AG09309 (cell line): ENCODE measurements at regions not wholly inside any gene's neighbourhood (a gene's known extent, or its start where the extent isn't known, plus 50 kb on each side); places are given as distances from the start of the nearest gene placed in this dataset.

Experiments used
- DNase-seq: peaks from one replicate; pipeline ENCODE4 v3.0.0-alpha.2; 2010; ENCODE audit warnings: low read depth
- H3K4me3 ChIP-seq: 2 replicates; pipeline ENCODE4 v1.5.1; 2011; ENCODE audit warnings: mild to moderate bottlenecking, low read depth, low read length, moderate library complexity; ENCODE audit not compliant: control insufficient read depth
- CTCF ChIP-seq: IDR thresholded peaks from 2 replicates; pipeline ENCODE4 v1.5.1; 2011; ENCODE audit warnings: mild to moderate bottlenecking, low read depth, low read length, inconsistent platforms; ENCODE audit not compliant: insufficient read depth, control insufficient read depth; ENCODE audit errors: missing control alignments

- DNase-seq: no peak
- H3K4me3 ChIP-seq: no peak overlapping the region
- no peak for TF ChIP-seq CTCF
Observed at GRCh38 chr10:75347186-75347585, 54.4 kb downstream of the ZNF503 start.

- no peak for TF ChIP-seq CTCF
- H3K4me3 ChIP-seq: no peak overlapping the region
- DNase-seq: no peak
Observed at GRCh38 chr10:75345738-75346137, 55.8 kb downstream of the ZNF503 start.

GRCh38 chr10:75344170-75344569, 57.4 kb downstream of the ZNF503 start:
- H3K4me3 ChIP-seq: no peak overlapping the region
- no peak for DNase-seq
- TF ChIP-seq CTCF: no peak

- no peak for TF ChIP-seq CTCF
- DNase-seq: no peak
Observed at GRCh38 chr10:75342397-75342796, 59.2 kb downstream of the ZNF503 start.

GRCh38 chr10:75335983-75336382, 65.6 kb downstream of the ZNF503 start:
- DNase-seq: no peak
- H3K4me3 ChIP-seq: no peak overlapping the region
- TF ChIP-seq CTCF: no peak

More at GRCh38 chr10:75342397-75342796, 59.2 kb downstream of the ZNF503 start:
- H3K4me3 ChIP-seq: no peak overlapping the region

DNA sequence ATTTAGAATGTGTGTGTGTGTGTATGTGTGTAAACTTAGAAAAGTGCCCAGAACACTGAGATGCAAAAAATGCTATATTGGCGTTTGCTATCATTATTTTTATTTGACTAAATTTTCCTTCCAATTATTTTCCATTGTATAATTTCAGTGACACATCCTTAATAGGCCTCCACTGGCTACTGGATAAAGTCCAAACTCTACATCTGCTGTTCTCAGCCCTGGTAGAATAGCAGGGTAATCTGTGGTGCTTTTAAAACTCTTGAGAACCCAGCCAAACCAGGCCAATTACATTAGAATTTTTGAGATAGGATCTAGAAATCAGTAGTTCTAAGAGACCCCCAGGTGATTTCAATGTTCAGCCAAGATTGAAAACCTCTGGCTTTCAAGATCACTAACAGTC, 66.4 kb downstream of the ZNF503 start:
- DNase-seq: no peak
- TF ChIP-seq CTCF: no peak
- no peak overlapping the region for H3K4me3 ChIP-seq

GRCh38 chr10:75334720-75335119, 66.8 kb downstream of the ZNF503 start:
- no peak overlapping the region for H3K4me3 ChIP-seq
- TF ChIP-seq CTCF: no peak
- DNase-seq: no peak
